ENCODE measurements at regions not wholly inside any gene's neighbourhood (a gene's known extent, or its start where the extent isn't known, plus 50 kb on each side); places are given as distances from the start of the nearest gene placed in this dataset. TPM values are rescaled to one million over a fixed set of nuclear protein-coding genes. Genes with fewer than 3 reads are reported as not detected.
"Not testable (repeated sequence)": the region's sequence is repeated elsewhere in the genome, so short reads cannot be mapped to it uniquely, and the experiment has no call there.

DNA sequence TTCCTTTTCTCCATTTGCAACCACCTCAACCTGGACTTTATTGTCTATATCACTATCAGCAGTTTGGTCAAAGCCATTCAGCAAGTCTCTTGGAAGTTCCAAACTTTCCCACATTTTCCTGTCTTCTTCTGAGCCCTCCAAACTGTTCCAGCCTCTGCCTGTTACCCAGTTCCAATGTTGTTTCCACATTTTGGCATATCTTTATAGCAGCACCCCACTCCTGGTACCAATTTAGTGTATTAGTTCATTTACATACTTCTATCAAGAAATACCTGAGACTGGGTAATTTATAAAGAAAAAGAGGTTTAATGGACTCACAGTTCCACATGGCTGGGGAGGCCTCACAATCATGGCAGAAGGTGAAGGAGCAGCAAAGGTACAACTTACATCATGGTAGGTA, 90.4 kb upstream of the NETO1 start:
- DNase-seq: not testable (repeated sequence)

DNA sequence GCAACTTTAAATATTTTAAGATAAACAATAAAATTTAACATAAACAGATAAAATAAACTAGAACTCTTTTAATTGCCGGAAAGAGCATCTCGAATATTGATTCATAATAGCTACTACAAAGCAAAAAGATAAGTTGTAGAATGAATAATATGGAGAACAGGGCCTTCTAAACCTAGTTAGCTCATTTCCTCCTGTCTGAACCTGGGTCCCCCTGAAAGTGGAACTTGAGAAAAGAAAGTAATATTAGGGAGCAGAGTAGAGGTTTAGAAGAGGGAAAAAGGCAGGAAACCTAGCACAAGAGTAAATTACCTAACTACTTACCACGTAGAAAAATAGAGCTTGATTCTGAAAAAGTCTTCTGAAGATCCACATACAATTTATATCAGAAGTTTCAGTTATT, 80.7 kb upstream of the NETO1 start:
- no peak for DNase-seq

DNA sequence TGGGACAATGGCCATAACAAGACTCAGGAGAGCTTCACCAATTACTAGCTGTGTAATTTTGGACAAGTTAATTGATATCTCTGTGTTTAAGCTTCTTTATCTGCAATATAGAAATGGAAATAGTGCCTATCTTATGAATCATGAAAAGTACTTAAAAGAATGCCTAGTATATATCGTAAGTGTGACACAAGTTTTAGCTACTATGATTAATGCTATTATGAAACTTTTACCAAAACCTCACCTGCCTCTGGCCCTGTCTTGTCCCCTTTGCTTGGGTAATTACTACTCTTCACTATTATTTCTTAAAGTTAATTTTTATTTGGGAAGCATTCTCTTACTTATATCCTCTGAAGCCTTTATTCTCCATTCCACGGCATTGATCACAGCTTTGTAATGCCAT, 75.0 kb upstream of the NETO1 start:
- DNase-seq: no peak

DNA sequence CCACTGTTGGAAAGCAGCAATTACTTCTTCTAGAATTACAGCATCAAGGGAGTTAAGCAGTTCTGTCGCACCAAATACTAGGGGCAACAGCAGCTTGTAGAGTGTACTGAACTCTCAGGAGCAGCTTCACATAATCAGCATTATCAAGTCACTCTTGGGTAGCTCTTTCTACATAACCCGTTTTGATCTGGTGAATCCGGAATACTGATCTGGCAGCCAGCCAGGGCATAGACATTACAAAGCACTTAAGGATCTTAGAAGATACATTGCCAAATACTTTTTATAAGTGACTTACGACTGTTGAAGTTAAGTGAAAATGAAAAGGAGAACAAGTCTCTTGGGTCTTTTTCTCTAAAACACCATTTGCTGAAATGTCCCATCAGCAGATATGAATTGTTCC, 73.2 kb upstream of the NETO1 start:
- no peak for DNase-seq

DNA sequence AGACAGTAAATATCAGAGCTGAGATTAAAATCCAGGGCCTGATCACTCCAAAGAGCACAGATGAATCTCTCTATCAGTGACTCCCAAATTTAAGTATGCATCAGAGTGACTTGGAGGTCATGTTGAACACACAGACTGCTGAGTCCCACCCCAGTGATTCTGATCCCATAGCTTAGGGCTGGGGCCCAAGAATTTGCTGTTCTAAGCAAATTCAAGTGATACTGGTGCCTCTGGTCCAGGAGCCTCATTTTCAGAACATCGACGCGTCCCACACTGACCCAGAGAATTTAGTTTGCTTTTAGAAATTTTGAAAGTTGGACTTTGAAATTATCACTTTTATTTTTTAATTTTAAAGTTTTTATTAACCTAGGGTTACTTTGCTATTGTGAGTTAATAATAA, 72.7 kb upstream of the NETO1 start:
- no peak for DNase-seq

DNA sequence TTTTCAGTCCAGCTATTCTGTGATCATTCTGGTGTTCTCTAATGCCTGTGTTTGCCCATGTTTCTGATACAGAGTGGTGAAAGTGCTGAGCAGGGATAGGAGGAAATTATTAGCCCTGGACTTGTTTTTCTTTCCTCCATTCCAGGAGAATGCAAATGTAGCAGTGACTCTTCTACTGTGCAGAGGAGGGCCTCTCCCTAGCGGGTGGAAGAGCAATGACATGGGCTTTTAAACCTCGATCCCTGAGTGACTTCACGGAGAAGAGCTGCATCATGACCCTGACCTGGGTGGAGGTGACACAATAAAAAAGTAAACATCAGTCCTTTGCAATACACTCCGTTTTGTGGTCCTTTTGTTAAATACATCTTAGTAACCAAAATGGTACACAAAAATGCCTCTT, 68.0 kb upstream of the NETO1 start:
- DNase-seq: no peak

DNA sequence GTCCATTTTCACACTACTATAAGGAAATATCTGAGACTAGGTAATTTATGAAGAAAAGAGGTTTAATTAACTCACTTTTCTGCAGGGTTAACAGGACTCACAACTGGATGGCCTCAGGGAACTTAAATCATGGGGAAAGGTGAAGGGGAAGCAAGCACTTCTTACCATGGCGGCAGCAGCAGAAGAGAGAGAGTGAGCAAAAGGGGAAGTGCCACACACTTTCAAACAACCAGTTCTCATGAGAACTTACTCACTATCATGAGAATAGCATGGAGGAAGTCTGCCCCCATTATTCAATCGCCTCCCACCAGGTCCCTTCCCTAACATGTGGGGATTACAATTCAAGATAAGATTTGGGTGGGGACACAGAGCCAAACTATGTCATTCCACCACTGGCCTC, 55.1 kb upstream of the NETO1 start:
- DNase-seq: no peak

Small RNA genes in the stretch of these regions (small RNA-seq; reads per million reads assigned to genes)
- gene RN7SL401P: not detected

Data from occipital lobe (tissue), 2 donors.